Neural cell (in vitro differentiated cells): ENCODE measurements at regions not wholly inside any gene's neighbourhood (a gene's known extent, or its start where the extent isn't known, plus 50 kb on each side); places are given as distances from the start of the nearest gene placed in this dataset.

Experiments used
- EZH2 ChIP-seq: fragments of 200-600, 300-800 bp; shearing (Covaris generic), sonication (generic); IDR thresholded peaks from 2 replicates; pipeline ENCODE4 v1.6.1; 2014; ENCODE audit warnings: antibody characterized with exemption, low read length, borderline replicate concordance, mild to moderate bottlenecking; ENCODE audit not compliant: insufficient read depth, poor library complexity, severe bottlenecking
- TF ChIP-seq, protein P1 (sequence below): fragments of 450-650 bp; IDR thresholded peaks from 2 replicates; pipeline ENCODE4 v1.5.1; 2014; ENCODE audit warnings: antibody characterized with exemption, mild to moderate bottlenecking, moderate library complexity; ENCODE audit not compliant: poor library complexity, severe bottlenecking
- TF ChIP-seq, protein P2 (sequence below): IDR thresholded peaks from 2 replicates; pipeline ENCODE4 v1.6.1; 2012; ENCODE audit warnings: borderline replicate concordance

DNA sequence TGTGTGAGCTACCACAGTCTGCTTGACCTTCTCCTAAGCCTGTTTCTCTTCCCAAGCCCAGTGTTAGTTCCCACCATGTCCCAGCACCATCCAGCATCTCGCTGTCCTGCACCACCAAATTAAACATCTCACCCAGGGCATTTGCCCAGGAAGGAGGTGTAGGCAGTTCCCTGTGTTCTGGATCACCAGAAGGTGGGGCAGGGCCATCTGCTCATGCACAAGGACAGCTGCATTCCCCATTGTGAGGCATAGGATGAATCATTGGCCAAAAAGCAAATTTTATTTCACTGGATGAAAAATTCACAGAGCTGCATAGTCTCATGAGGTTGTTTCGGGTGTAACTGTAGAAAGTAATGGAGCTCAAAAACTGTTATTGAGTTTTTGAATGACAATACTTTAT lies 89.5 kb upstream of the GRIA1 start:
- TF ChIP-seq, protein P1, sequence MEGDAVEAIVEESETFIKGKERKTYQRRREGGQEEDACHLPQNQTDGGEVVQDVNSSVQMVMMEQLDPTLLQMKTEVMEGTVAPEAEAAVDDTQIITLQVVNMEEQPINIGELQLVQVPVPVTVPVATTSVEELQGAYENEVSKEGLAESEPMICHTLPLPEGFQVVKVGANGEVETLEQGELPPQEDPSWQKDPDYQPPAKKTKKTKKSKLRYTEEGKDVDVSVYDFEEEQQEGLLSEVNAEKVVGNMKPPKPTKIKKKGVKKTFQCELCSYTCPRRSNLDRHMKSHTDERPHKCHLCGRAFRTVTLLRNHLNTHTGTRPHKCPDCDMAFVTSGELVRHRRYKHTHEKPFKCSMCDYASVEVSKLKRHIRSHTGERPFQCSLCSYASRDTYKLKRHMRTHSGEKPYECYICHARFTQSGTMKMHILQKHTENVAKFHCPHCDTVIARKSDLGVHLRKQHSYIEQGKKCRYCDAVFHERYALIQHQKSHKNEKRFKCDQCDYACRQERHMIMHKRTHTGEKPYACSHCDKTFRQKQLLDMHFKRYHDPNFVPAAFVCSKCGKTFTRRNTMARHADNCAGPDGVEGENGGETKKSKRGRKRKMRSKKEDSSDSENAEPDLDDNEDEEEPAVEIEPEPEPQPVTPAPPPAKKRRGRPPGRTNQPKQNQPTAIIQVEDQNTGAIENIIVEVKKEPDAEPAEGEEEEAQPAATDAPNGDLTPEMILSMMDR = no peak
- TF ChIP-seq, protein P2, sequence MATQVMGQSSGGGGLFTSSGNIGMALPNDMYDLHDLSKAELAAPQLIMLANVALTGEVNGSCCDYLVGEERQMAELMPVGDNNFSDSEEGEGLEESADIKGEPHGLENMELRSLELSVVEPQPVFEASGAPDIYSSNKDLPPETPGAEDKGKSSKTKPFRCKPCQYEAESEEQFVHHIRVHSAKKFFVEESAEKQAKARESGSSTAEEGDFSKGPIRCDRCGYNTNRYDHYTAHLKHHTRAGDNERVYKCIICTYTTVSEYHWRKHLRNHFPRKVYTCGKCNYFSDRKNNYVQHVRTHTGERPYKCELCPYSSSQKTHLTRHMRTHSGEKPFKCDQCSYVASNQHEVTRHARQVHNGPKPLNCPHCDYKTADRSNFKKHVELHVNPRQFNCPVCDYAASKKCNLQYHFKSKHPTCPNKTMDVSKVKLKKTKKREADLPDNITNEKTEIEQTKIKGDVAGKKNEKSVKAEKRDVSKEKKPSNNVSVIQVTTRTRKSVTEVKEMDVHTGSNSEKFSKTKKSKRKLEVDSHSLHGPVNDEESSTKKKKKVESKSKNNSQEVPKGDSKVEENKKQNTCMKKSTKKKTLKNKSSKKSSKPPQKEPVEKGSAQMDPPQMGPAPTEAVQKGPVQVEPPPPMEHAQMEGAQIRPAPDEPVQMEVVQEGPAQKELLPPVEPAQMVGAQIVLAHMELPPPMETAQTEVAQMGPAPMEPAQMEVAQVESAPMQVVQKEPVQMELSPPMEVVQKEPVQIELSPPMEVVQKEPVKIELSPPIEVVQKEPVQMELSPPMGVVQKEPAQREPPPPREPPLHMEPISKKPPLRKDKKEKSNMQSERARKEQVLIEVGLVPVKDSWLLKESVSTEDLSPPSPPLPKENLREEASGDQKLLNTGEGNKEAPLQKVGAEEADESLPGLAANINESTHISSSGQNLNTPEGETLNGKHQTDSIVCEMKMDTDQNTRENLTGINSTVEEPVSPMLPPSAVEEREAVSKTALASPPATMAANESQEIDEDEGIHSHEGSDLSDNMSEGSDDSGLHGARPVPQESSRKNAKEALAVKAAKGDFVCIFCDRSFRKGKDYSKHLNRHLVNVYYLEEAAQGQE = no peak
- TF ChIP-seq EZH2 = no peak
